DOHH2 (cell line): ENCODE measurements at regions not wholly inside any gene's neighbourhood (a gene's known extent, or its start where the extent isn't known, plus 50 kb on each side); places are given as distances from the start of the nearest gene placed in this dataset.

Experiments
- H3F3A ChIP-seq: fragments of 200-600 bp; sonication (generic), shearing (Covaris generic); 2 replicates; pipeline ENCODE4 v1.6.0; 2016; ENCODE audit warnings: antibody characterized with exemption, mild to moderate bottlenecking; ENCODE audit not compliant: control insufficient read depth, insufficient read depth
- H3K27ac ChIP-seq: fragments of 200-600 bp; sonication (generic); 2 replicates; pipeline ENCODE4 v1.5.1; 2014; ENCODE audit warnings: low read depth, mild to moderate bottlenecking, low read length, moderate library complexity
- H3K27me3 ChIP-seq: fragments of 200-600 bp; sonication (generic); 2 replicates; pipeline ENCODE4 v1.6.1; 2014; ENCODE audit warnings: mild to moderate bottlenecking, low read length, mixed read lengths; ENCODE audit not compliant: control insufficient read depth
- H3K36me3 ChIP-seq: fragments of 200-600 bp; sonication (generic); 2 replicates; pipeline ENCODE4 v1.6.1; 2014; ENCODE audit warnings: mild to moderate bottlenecking, low read length, moderate library complexity, mixed read lengths; ENCODE audit not compliant: control insufficient read depth
- H3K4me1 ChIP-seq: fragments of 200-600 bp; sonication (generic); 2 replicates; pipeline ENCODE4 v1.6.1; 2014; ENCODE audit warnings: mild to moderate bottlenecking, low read length, mixed read lengths; ENCODE audit not compliant: control insufficient read depth
- H3K4me2 ChIP-seq: fragments of 200-600 bp; sonication (generic); 2 replicates; pipeline ENCODE4 v1.6.0; 2014; ENCODE audit warnings: mild to moderate bottlenecking, low read length, moderate library complexity
- H3K4me3 ChIP-seq: fragments of 200-600 bp; sonication (generic); 2 replicates; pipeline ENCODE4 v1.5.1; 2014; ENCODE audit warnings: mild to moderate bottlenecking, low read length, mixed read lengths
- H3K79me2 ChIP-seq: fragments of 200-600 bp; sonication (generic); 2 replicates; pipeline ENCODE4 v1.6.1; 2014; ENCODE audit warnings: mild to moderate bottlenecking, low read length, mixed read lengths; ENCODE audit not compliant: control insufficient read depth
- H3K9me2 ChIP-seq: fragments of 200-600 bp; sonication (generic); replicated peaks from 2 replicates; pipeline ENCODE4 v1.6.1; 2014; ENCODE audit warnings: mild to moderate bottlenecking, low read length, mixed read lengths; ENCODE audit not compliant: control insufficient read depth
- H3K9me3 ChIP-seq: fragments of 200-600 bp; sonication (generic); 2 replicates; pipeline ENCODE4 v1.6.1; 2014; ENCODE audit warnings: antibody characterized with exemption, low read length, mixed read lengths; ENCODE audit not compliant: control insufficient read depth, insufficient read depth
- H4K20me1 ChIP-seq: fragments of 200-600 bp; sonication (generic); 2 replicates; pipeline ENCODE4 v1.6.0; 2014; ENCODE audit warnings: low read depth, mild to moderate bottlenecking, antibody characterized with exemption, low read length, moderate library complexity; ENCODE audit not compliant: control insufficient read depth, insufficient read depth
- CTCF ChIP-seq: fragments of 200-600 bp; sonication (generic); IDR thresholded peaks from one replicate; pipeline ENCODE4 v1.5.1; 2014; ENCODE audit warnings: antibody characterized with exemption, mild to moderate bottlenecking, low read depth, low read length; ENCODE audit not compliant: poor library complexity, severe bottlenecking
- EZH2phosphoT487 ChIP-seq: fragments of 200-600 bp; sonication (generic); IDR thresholded peaks from 2 replicates; pipeline ENCODE4 v1.6.1; 2017; ENCODE audit warnings: borderline replicate concordance, mild to moderate bottlenecking, antibody characterized with exemption, low read length, moderate library complexity, mixed read lengths

GRCh38 chr1:113271039-113271438 is 119.3 kb upstream of the MAGI3 start:
- TF ChIP-seq EZH2phosphoT487 (no peak), CTCF (no peak)
- Histone ChIP-seq H3K4me2 (no peak overlapping the region), H3K27me3 (no peaks in the 10 kb centered on the region; the same call in 1 of the 2 replicates), H3K79me2 (no peaks in the 10 kb centered on the region), H3K4me3 (no peak overlapping the region), H3K36me3 (no peaks in the 10 kb centered on the region), H3K9me2 (no peaks in the 10 kb centered on the region), H3K27ac (no peak overlapping the region), H3K4me1 (no peaks in the 10 kb centered on the region), H4K20me1 (no peaks in the 10 kb centered on the region), H3K9me3 (no peaks in the 10 kb centered on the region), H3F3A (no peaks in the 10 kb centered on the region)

GRCh38 chr1:113275083-113275482 is 115.2 kb upstream of the MAGI3 start:
- no peaks in the 10 kb centered on the region for H3K36me3 ChIP-seq
- no peak overlapping the region for H3K4me3 ChIP-seq
- no peak for TF ChIP-seq EZH2phosphoT487
- no peak for TF ChIP-seq CTCF
- no peaks in the 10 kb centered on the region for H3K9me2 ChIP-seq
- no peaks in the 10 kb centered on the region; the same call in 1 of the 2 replicates for H3K27me3 ChIP-seq
- H3K79me2 ChIP-seq: no peaks in the 10 kb centered on the region
- H3K9me3 ChIP-seq: no peaks in the 10 kb centered on the region
- H3F3A ChIP-seq: no peaks in the 10 kb centered on the region
- no peaks in the 10 kb centered on the region for H3K4me1 ChIP-seq
- no peak overlapping the region for H3K4me2 ChIP-seq
- H4K20me1 ChIP-seq: no peaks in the 10 kb centered on the region
- no peak overlapping the region for H3K27ac ChIP-seq

DNA sequence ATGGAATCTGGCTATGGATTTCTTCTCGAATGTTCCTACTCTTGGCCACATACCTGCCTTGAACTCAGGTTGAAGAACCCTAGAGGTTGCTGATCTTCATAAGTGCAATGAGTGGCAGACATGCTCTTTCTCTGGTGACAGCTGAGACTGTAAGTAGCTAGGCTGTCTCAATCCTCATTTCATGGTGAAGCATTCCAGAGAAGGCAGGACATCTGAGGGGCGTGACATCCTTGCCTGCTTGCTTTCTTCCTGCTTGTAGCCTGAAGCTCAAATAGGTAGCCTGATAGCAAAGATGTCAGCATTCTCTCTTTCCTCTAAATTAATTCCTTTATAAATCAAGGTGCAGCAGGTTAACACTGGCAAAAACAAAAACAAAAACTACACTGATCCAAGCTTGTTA is 114.6 kb upstream of the MAGI3 start:
- Histone ChIP-seq H3K9me3 (no peaks in the 10 kb centered on the region), H3K4me1 (no peaks in the 10 kb centered on the region), H3F3A (no peaks in the 10 kb centered on the region), H3K9me2 (no peaks in the 10 kb centered on the region), H3K27ac (no peak overlapping the region), H3K79me2 (no peaks in the 10 kb centered on the region), H3K27me3 (no peaks in the 10 kb centered on the region; the same call in 1 of the 2 replicates), H3K36me3 (no peaks in the 10 kb centered on the region), H3K4me3 (no peak overlapping the region), H3K4me2 (no peak overlapping the region), H4K20me1 (no peaks in the 10 kb centered on the region)
- TF ChIP-seq EZH2phosphoT487 (no peak), CTCF (no peak)

- TF ChIP-seq CTCF: no peak
- TF ChIP-seq EZH2phosphoT487: no peak
- H3K4me1 ChIP-seq: no peaks in the 10 kb centered on the region
- H3K27me3 ChIP-seq: no peaks in the 10 kb centered on the region; the same call in none of the 2 replicates
- no peaks in the 10 kb centered on the region for H4K20me1 ChIP-seq
- H3K9me3 ChIP-seq: no peaks in the 10 kb centered on the region
- no peaks in the 10 kb centered on the region for H3K36me3 ChIP-seq
- H3K27ac ChIP-seq: no peak overlapping the region
- no peaks in the 10 kb centered on the region for H3K9me2 ChIP-seq
- no peak overlapping the region for H3K4me2 ChIP-seq
- no peaks in the 10 kb centered on the region for H3F3A ChIP-seq
- H3K4me3 ChIP-seq: no peak overlapping the region
- H3K79me2 ChIP-seq: no peaks in the 10 kb centered on the region
Observed at GRCh38 chr1:113276507-113276906, 113.8 kb upstream of the MAGI3 start.
